ENCODE measurements at regions not wholly inside any gene's neighbourhood (a gene's known extent, or its start where the extent isn't known, plus 50 kb on each side); places are given as distances from the start of the nearest gene placed in this dataset.
A peak's percentile ranks its signal among the peaks of the same experiment; 100 is the strongest.

- DNase-seq = no peak
Measured at GRCh38 chr7:25900245-25900644, 251.8 kb upstream of the NFE2L3 start.

GRCh38 chr7:25900877-25901276 lies 251.1 kb upstream of the NFE2L3 start:
- DNase-seq = no peak

DNA sequence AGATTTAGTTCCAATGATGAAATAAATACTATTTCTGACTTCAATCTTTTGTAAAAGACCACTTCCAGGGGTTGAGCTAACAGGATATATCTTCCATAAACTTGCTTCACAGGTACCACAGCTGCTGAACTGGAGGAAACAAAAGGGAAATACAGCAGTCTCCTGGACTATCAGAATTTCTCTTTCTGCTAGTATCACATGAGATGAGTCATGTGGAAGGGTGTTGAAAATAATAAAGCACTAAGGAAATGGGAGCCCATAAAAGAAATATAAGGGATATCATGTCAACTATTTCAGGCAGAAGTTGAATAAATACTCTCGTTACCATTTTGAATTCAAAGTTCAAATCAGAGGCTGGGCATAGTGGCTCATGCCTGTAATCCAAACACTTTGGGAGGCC lies 250.3 kb upstream of the NFE2L3 start:
- DNase-seq = no peak

- no peak for DNase-seq
Measured at GRCh38 chr7:25906003-25906402, 246.0 kb upstream of the NFE2L3 start.

DNA sequence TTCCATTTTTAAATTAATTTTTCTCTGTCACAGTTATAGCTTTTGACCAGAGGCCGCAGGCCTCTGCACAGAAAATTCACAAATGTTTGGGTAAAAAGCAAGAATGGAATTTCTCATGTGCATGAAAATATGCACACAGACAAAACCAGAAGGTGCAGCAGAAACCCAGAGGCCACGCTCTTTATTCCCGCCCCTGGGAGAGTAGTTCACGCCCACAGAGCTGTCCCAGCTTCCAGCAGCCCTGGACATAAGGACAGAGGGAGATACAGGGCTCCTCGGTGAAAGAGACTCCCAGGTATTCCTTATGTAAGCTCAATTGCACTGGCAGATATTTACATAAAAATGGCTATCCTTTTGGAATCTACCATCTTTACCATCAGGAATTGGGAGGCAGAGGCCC lies 245.2 kb upstream of the NFE2L3 start:
- DNase-seq = no peak

- DNase-seq = no peak
Measured at GRCh38 chr7:25907214-25907613, 244.8 kb upstream of the NFE2L3 start.

- DNase-seq = no peak
Measured at GRCh38 chr7:25907731-25908130, 244.3 kb upstream of the NFE2L3 start.

DNA sequence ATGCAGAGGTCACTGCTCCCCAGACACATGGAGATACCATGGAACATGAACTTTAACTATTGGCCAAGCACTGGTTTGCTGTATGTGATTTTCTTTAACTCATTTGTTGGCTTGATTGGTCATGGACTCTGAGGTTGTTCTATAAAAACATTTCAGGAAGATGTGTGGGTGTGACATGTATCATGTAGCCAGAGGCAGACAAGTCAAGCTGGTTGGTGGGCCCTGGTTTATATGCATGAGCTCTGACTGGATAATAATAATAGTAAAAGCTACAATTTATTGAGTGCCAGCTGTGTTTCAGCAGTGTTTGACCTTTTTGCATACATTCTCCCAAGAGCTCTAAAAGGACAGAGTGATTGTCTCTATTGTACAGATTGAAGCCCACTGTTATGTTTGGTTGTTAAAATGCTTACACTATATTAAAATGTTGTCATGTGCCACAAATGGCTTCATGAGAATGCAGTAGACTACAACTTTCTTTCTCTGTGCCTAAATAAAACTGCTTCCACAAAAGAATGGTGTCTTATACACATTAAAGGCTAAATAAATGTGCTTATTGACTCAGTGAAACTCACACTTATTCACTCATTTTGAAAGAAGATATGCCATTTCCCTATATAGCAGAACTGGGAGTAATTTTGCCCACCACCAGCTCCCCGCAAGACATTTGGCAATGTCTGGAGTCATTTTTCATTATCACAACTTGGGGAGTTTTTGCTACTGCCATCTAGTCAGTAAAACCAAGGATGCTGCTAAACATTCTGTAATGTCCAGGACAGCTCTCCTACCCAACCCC lies 243.6 kb upstream of the NFE2L3 start:
- no peak for DNase-seq

GRCh38 chr7:25911738-25912607 lies 240.0 kb upstream of the NFE2L3 start:
- DNase-seq = no peak

DNA sequence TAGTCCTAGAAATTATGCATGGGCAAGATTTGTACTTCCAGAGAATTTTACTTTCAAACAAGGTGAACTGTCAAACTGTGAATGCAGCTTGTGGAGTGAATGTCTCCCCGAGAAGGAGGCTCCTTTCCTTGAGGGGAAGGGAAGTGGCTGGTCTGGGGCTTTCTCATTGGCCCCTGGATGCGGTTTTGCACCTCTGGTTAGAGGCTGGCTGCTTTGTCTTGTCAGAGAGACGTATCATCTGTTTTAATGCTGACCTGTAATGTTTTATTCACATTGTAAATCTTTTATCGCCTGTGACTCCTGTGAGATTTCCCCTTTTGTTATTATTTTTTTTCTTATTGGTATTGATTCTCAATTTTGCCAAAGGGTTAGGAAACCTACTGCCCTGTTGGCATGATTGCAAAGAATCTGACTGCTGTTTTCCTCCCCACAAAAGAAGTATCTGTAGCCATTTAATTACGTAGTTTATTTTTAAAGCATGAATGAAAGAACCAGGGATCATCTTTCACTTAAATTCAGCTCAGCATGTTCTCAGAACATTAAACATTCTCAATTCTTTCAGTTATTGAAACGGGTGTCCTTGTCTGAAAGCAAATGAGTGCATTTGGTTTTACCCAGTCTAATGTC lies 238.3 kb upstream of the NFE2L3 start:
- DNase-seq = no peak

DNA sequence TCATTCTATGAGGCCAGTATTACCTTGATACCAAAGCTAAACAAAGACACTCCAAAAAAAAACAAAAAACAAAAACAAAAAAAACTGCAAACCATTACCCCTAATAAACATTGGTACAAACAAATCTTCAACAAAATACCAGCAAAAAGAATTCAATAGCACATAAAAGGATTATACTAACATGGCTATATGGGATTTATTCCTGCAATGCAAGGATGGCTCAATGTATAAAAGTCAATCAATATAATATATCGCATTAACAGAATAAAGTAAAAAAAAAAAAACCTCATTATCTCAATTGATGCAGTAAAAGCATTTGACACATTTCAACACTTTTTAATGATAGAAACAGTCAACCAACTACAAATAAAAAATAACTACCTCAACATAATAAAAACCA lies 233.3 kb upstream of the NFE2L3 start:
- DNase-seq = no peak

GRCh38 chr7:25922296-25922695 lies 229.7 kb upstream of the NFE2L3 start:
- DNase-seq = no peak

DNA sequence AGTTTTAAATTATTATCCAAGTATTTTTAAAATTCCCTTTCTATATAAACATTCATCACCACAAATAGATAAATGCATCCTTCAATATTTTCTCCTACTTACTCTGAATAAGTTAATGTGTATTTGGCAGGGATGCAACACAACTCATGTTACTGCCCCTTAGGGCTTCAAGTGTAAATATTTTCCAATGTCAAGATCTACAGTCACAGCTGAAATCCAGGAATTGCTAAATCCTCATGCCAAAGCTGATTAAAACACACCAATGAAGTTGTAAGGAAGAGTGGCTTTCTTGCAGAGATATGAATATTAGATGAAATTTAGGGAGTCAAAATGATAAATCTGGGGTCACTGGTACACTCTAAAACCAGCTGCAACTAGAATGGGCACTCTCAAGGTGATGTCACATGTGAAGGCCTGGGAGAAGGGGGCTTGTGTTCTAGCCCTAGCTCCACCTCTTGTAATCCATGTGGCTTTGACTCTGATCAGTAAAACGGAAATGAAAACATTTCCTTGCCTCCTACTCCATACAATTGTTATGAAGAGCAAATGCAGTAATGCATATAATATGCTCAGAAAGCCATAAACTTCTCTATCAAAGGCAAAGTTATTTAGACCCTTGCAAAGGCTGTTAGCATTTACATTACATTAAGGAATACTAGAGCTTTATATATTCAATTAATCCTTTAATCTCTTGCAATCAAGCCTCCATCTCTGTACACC lies 228.1 kb upstream of the NFE2L3 start:
- no peak for DNase-seq

DNA sequence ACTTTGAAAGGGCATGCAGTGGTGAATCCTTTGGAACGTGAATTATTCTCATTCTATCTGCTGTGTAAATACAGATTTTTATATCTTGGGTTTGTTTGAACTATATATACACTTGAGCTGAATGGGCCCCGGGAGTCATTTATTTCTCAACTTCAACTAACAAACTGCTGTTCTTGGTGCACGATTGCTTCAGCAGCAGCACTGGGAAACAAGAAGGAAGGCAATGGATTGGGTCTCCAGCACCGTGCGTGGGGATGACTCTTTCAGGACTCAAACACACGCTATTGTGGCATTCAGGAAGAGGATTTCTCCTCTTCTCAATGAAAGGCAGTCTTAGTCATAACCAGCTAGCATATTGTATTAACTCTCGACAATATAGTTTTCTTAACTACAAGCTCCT lies 226.0 kb upstream of the NFE2L3 start:
- DNase-seq = peak in 16 of 56 donors; percentile 2 to 71 (median 18)

DNA sequence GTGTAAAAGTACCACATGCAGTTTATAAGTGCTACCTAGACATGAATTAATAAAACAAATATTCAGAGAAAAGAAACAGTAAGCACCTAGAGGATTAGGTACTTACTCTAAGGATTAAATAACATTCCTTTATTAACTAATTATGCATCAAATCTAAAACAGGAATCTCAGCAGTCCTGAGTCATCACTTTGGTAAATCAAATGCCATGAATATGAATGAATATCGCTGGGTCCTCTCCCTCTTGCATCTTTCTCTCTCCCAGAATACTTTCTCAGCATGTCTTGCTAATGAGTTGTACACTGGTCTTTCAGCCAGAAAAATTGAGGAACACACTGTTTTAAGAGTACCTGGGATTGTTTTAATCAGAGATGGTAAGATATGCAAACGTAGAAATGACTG lies 225.5 kb upstream of the NFE2L3 start:
- no peak for DNase-seq

GRCh38 chr7:25926891-25927625 lies 224.9 kb upstream of the NFE2L3 start:
- no peak for DNase-seq

- no peak for DNase-seq
Measured at GRCh38 chr7:25927626-25927978, 224.4 kb upstream of the NFE2L3 start.

GRCh38 chr7:25928549-25929330 lies 223.3 kb upstream of the NFE2L3 start:
- no peak for DNase-seq

- DNase-seq = no peak
Measured at GRCh38 chr7:25929448-25929847, 222.6 kb upstream of the NFE2L3 start.

GRCh38 chr7:25930492-25931048 lies 221.4 kb upstream of the NFE2L3 start:
- no peak for DNase-seq
